ENCODE measurements at regions not wholly inside any gene's neighbourhood (a gene's known extent, or its start where the extent isn't known, plus 50 kb on each side); places are given as distances from the start of the nearest gene placed in this dataset.

GRCh38 chrX:1134976-1135375, 77.5 kb downstream of the CRLF2 start:
- no peaks in the 10 kb centered on the region for H3K4me1 ChIP-seq (ENCODE audit: insufficient read depth)
- H3K4me3 ChIP-seq, result no peak overlapping the region
- H3K36me3 ChIP-seq (ENCODE audit: insufficient read depth), result no peaks in the 10 kb centered on the region
- H3K4me2 ChIP-seq, result no peak overlapping the region
- Mint-ChIP-seq H3K27ac (no peak overlapping the region), H3K9me3 (peaks cover 94% of the 10 kb centered on the region), H3K4me3 (no peak overlapping the region), H3K4me1 (no peaks in the 10 kb centered on the region; the same call in 2 of the 3 replicates), H3K27me3 (ENCODE audit: insufficient read depth, low read depth, poor library complexity) (peaks cover 1% of the 10 kb centered on the region), H3K36me3 (ENCODE audit: low read depth) (peaks cover 44% of the 10 kb centered on the region)
- ATAC-seq, result no peak
- H3K27ac ChIP-seq (ENCODE audit: low read depth), result no peak overlapping the region
- H2AFZ ChIP-seq, result no peak overlapping the region
- H3K79me2 ChIP-seq (replicated peaks; ENCODE audit: insufficient read depth), result no peaks in the 10 kb centered on the region
- TF ChIP-seq CREB1 (CRISPR knock-in tag; IDR thresholded peaks at IDR 0.05; ENCODE audit: low read depth) (no peak), STAT1 (IDR thresholded peaks at IDR 0.05; ENCODE audit: unreplicated experiment) (no peak), ZNF114 (CRISPR knock-in tag; IDR thresholded peaks at IDR 0.05) (no peak), REST (IDR thresholded peaks at IDR 0.05; ENCODE audit: unreplicated experiment) (no peak), JUNB (IDR thresholded peaks at IDR 0.05; ENCODE audit: unreplicated experiment) (no peak), POLR2AphosphoS5 (IDR thresholded peaks at IDR 0.05; ENCODE audit: low read depth) (no peak), EZH2 (IDR thresholded peaks at IDR 0.05; ENCODE audit: low read depth, unreplicated experiment) (no peak), NANOG (IDR thresholded peaks at IDR 0.05; ENCODE audit: borderline replicate concordance) (no peak), ETS1 (IDR thresholded peaks at IDR 0.05) (no peak), ZNF331 (CRISPR knock-in tag; IDR thresholded peaks at IDR 0.05; ENCODE audit: low read depth) (no peak), ZNF462 (CRISPR knock-in tag; IDR thresholded peaks at IDR 0.05) (no peak), CTCF (conservative IDR thresholded peaks at IDR 0.05; ENCODE audit: low read depth in 2 of 2) (no peak), EZH2phosphoT487 (IDR thresholded peaks at IDR 0.05; ENCODE audit: unreplicated experiment) (no peak)
- no peaks in the 10 kb centered on the region for H4K20me1 ChIP-seq (replicated peaks; ENCODE audit: insufficient read depth)
- no peaks in the 10 kb centered on the region for H3K27me3 ChIP-seq (ENCODE audit: insufficient read depth)
- no peak for DNase-seq (ENCODE audit: low spot score)
- H3F3A ChIP-seq (replicated peaks; ENCODE audit: low read depth), result no peaks in the 10 kb centered on the region
- no peaks in the 10 kb centered on the region for H3K9me2 ChIP-seq (ENCODE audit: insufficient read depth)

Data from GM23338 (cell line).